ENCODE measurements at regions not wholly inside any gene's neighbourhood (a gene's known extent, or its start where the extent isn't known, plus 50 kb on each side); places are given as distances from the start of the nearest gene placed in this dataset.
"Not testable (repeated sequence)": the region's sequence is repeated elsewhere in the genome, so short reads cannot be mapped to it uniquely, and the experiment has no call there.

- Histone ChIP-seq H3K27me3 (ENCODE audit: control insufficient read depth, insufficient read depth, low read length) (no peaks in the 10 kb centered on the region), H3K4me3 (ENCODE audit: insufficient read depth, low read depth, low read length) (no peak overlapping the region), H3K36me3 (replicated peaks; ENCODE audit: control insufficient read depth, insufficient read depth, low read length) (no peaks in the 10 kb centered on the region)
- DNase-seq: no peak
Measured at GRCh38 chr4:103445377-103445776, 247.2 kb upstream of the CENPE start.

DNA sequence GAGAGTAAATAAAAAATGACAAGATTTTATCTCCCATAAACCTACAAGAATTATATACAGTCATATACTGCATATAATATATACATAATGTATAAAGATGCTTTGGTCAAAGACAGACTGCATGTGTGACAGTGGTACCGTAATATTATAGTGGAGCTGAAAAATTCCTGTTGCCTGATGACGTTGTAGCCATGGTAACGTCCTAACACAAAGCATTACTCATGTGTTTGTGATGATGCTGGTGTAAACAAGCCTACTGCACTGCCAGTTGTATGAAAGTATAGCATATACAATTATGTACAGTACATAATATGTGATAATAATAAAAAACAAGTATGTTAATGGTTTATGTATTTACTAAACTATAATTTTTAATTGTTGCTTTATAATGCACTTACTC is 245.2 kb upstream of the CENPE start:
- no peaks in the 10 kb centered on the region for H3K27me3 ChIP-seq (ENCODE audit: control insufficient read depth, insufficient read depth, low read length)
- no peaks in the 10 kb centered on the region for H3K36me3 ChIP-seq (replicated peaks; ENCODE audit: control insufficient read depth, insufficient read depth, low read length)

DNA sequence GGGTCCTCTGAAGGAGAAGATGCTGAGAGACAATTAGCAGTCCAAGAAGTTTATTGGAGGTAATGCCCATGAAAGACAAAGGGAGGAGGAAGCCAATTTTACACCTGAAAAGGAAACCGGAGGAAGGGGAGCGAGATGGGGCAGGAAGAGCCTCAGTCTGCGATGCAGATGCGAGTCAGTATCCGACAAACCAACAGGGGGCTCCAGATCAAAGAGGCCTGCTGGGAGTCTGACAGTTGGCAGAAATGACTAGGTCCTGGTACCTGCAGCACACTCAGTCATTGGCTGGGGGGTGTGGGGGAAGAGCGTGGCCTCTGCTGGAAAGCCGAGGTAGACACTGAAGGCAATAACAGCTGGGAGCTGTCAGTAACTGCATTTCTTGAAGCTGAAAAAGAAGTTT is 231.1 kb upstream of the CENPE start:
- Histone ChIP-seq H3K36me3 (replicated peaks; ENCODE audit: control insufficient read depth, insufficient read depth, low read length) (no peaks in the 10 kb centered on the region), H3K4me3 (ENCODE audit: insufficient read depth, low read depth, low read length) (no peak overlapping the region), H3K27me3 (ENCODE audit: control insufficient read depth, insufficient read depth, low read length) (no peaks in the 10 kb centered on the region)
- DNase-seq: peak; percentile 52

More for the DNA sequence above, 245.2 kb upstream of the CENPE start:
- no peak for DNase-seq
- H3K4me3 ChIP-seq (ENCODE audit: insufficient read depth, low read depth, low read length): no peak overlapping the region

DNA sequence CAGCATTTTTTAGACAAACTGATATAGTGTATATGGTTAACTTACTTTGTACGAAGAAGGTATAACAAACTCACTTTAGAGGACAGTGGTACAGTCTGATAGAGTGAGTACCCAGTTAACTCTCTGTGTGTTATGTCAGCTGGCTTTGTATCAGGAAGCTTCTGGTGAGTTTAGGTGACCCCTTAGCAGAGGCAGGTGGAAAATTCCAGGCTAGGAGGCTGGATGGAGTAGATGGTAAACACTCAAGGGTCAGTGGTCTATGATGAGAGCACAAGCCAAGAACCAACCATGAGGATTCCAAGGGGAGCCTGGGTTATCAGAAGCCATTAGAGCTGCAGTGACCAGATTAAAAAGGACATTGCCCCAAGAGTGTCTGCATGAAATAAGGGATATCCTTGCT is 227.3 kb upstream of the CENPE start:
- H3K27me3 ChIP-seq (ENCODE audit: control insufficient read depth, insufficient read depth, low read length): no peaks in the 10 kb centered on the region
- no peak for DNase-seq
- no peaks in the 10 kb centered on the region for H3K36me3 ChIP-seq (replicated peaks; ENCODE audit: control insufficient read depth, insufficient read depth, low read length)
- H3K4me3 ChIP-seq (ENCODE audit: insufficient read depth, low read depth, low read length): no peak overlapping the region

DNA sequence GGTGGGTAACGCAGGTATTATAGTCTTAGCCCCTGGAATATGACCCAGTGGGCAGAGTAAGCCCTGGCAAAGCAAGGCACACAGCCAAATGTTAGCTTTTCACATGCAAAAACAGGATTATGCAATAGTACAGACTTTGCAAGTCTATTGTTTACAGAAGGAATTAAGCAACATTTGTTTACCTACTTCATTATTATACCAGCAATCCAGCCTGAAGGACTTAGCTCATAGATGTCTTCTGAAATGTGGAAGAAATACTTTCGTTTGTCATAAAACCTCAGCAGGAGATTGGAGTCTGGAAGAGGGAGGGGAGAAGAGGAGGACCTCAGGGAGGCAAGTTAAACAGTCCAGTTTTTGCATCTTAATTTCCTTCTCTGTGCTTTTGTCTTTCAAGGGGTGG is 226.7 kb upstream of the CENPE start:
- no peaks in the 10 kb centered on the region for H3K27me3 ChIP-seq (ENCODE audit: control insufficient read depth, insufficient read depth, low read length)
- no peak overlapping the region for H3K4me3 ChIP-seq (ENCODE audit: insufficient read depth, low read depth, low read length)
- H3K36me3 ChIP-seq (replicated peaks; ENCODE audit: control insufficient read depth, insufficient read depth, low read length): no peaks in the 10 kb centered on the region
- peak; percentile 2 for DNase-seq

- H3K36me3 ChIP-seq (replicated peaks; ENCODE audit: control insufficient read depth, insufficient read depth, low read length): no peaks in the 10 kb centered on the region
Measured at GRCh38 chr4:103423261-103423660, 225.1 kb upstream of the CENPE start.

GRCh38 chr4:103422467-103423219 is 224.5 kb upstream of the CENPE start:
- no peaks in the 10 kb centered on the region for H3K36me3 ChIP-seq (replicated peaks; ENCODE audit: control insufficient read depth, insufficient read depth, low read length)
- no peak for DNase-seq
- no peaks in the 10 kb centered on the region for H3K27me3 ChIP-seq (ENCODE audit: control insufficient read depth, insufficient read depth, low read length)
- H3K4me3 ChIP-seq (ENCODE audit: insufficient read depth, low read depth, low read length): no peak overlapping the region

More at GRCh38 chr4:103423261-103423660, 225.1 kb upstream of the CENPE start:
- Histone ChIP-seq H3K4me3 (ENCODE audit: insufficient read depth, low read depth, low read length) (no peak overlapping the region), H3K27me3 (ENCODE audit: control insufficient read depth, insufficient read depth, low read length) (no peaks in the 10 kb centered on the region)
- DNase-seq: no peak

GRCh38 chr4:103415801-103416200 is 217.7 kb upstream of the CENPE start:
- H3K4me3 ChIP-seq (ENCODE audit: insufficient read depth, low read depth, low read length): no peak overlapping the region
- no peak for DNase-seq
- no peaks in the 10 kb centered on the region for H3K27me3 ChIP-seq (ENCODE audit: control insufficient read depth, insufficient read depth, low read length)
- H3K36me3 ChIP-seq (replicated peaks; ENCODE audit: control insufficient read depth, insufficient read depth, low read length): no peaks in the 10 kb centered on the region

DNA sequence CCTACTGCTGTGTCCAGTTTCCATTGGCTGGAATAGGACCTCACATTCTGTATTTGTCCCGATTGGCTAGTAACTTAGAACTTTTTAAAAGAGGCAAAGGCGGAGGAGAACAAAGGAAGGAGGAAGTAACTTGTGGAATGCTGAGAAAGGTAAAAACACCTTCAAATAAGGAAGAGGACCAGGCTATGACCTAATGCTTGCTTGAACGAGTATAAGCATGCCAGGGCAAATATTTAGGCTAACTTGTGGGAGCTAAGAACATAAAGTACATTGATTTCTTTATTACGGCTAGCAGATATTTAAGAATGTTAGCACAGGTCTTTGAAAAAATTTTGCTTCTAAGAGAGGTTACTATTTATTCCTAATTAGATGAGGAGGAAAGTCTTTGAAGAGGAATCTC is 214.5 kb upstream of the CENPE start:
- not testable (repeated sequence) for H3K27me3 ChIP-seq (ENCODE audit: control insufficient read depth, insufficient read depth, low read length); DNase-seq

GRCh38 chr4:103410386-103410785 is 212.2 kb upstream of the CENPE start:
- Histone ChIP-seq H3K36me3 (replicated peaks; ENCODE audit: control insufficient read depth, insufficient read depth, low read length) (no peaks in the 10 kb centered on the region), H3K4me3 (ENCODE audit: insufficient read depth, low read depth, low read length) (no peak overlapping the region), H3K27me3 (ENCODE audit: control insufficient read depth, insufficient read depth, low read length) (no peaks in the 10 kb centered on the region)
- DNase-seq: no peak

More for the DNA sequence above, 214.5 kb upstream of the CENPE start:
- not testable (repeated sequence) for H3K4me3 ChIP-seq (ENCODE audit: insufficient read depth, low read depth, low read length); H3K36me3 ChIP-seq (replicated peaks; ENCODE audit: control insufficient read depth, insufficient read depth, low read length)

DNA sequence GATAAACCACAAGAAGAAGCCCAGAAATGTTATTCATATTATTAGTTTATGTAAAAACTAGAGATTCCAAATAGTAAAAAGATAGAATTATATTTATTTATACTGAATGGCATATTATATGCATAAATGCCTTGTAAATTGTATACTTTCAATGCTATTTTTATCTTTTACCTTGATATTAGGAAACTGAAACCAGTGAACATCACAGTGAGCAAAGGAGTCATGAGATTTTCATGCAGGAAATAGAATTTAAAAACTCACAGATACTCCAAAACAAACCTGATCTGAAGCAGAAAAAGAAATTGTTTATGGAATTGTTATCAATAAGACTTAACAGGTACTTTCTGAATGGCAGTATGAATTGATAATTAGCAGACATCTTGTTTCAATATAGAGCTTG is 207.3 kb upstream of the CENPE start:
- DNase-seq: no peak
- Histone ChIP-seq H3K36me3 (replicated peaks; ENCODE audit: control insufficient read depth, insufficient read depth, low read length) (no peaks in the 10 kb centered on the region), H3K27me3 (ENCODE audit: control insufficient read depth, insufficient read depth, low read length) (no peaks in the 10 kb centered on the region), H3K4me3 (ENCODE audit: insufficient read depth, low read depth, low read length) (no peak overlapping the region)

DNA sequence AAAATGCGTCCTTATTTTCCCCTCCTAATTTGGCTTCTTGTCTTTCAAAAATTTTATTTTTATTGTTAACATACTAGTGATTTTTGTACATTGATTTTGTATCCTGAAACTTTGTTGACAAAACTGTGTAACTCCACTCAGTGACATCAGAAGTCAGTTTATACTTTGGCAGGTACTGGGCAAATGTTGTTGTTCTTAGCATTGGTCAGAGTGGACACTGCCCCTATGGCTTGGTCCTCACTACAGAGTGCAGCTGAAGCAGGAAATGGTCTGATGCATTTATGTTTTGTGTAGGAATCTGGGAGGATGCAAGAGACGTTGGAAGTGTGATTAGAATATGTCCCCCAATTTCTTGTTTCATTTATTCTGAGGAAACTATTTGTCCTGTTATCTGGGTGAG is 205.5 kb upstream of the CENPE start:
- no peak for DNase-seq
- H3K36me3 ChIP-seq (replicated peaks; ENCODE audit: control insufficient read depth, insufficient read depth, low read length): no peaks in the 10 kb centered on the region
- H3K27me3 ChIP-seq (ENCODE audit: control insufficient read depth, insufficient read depth, low read length): no peaks in the 10 kb centered on the region
- H3K4me3 ChIP-seq (ENCODE audit: insufficient read depth, low read depth, low read length): no peak overlapping the region

- H3K36me3 ChIP-seq (replicated peaks; ENCODE audit: control insufficient read depth, insufficient read depth, low read length): no peaks in the 10 kb centered on the region
- DNase-seq: no peak
- H3K4me3 ChIP-seq (ENCODE audit: insufficient read depth, low read depth, low read length): no peak overlapping the region
- no peaks in the 10 kb centered on the region for H3K27me3 ChIP-seq (ENCODE audit: control insufficient read depth, insufficient read depth, low read length)
Measured at GRCh38 chr4:103402198-103402597, 204.1 kb upstream of the CENPE start.

DNA sequence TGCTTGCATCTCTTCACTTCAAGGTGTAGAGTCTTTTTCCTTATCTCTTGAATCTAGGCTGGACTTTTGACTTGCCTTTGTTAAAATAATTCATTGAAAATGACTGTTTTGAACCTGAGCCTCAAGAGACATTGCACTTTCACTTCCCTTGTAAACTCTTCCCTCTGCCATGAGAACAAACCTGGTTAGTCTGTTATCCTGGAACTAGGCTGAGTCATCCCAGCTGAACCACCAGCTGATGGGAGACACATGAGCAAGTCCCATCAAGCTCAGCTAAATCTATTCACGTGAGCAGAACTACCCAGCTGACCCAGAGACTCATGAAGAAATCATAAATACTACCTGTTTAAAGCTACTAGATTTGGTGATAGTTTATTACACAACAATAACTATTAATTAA is 202.3 kb upstream of the CENPE start:
- no peaks in the 10 kb centered on the region for H3K36me3 ChIP-seq (replicated peaks; ENCODE audit: control insufficient read depth, insufficient read depth, low read length)
- DNase-seq: no peak
- H3K27me3 ChIP-seq (ENCODE audit: control insufficient read depth, insufficient read depth, low read length): no peaks in the 10 kb centered on the region
- no peak overlapping the region for H3K4me3 ChIP-seq (ENCODE audit: insufficient read depth, low read depth, low read length)

DNA sequence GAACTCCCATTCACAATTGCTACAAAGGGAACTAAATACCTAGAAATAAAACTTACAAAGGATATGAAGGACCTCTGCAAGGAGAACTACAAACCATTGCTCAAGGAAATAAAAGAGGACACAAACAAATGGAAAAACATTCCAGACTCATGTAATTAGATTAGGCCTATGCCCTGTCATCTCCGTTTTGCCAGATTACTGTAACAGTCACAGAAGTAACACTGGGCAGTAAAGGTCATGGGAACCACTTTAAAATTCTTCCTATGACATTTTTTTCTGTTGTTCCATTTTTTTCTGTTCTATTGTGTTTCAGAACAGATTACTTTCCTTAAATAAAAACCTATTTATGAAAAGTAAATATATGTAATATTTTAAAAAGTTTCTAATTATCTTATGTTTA is 199.4 kb upstream of the CENPE start:
- no peak overlapping the region for H3K4me3 ChIP-seq (ENCODE audit: insufficient read depth, low read depth, low read length)
- no peaks in the 10 kb centered on the region for H3K27me3 ChIP-seq (ENCODE audit: control insufficient read depth, insufficient read depth, low read length)
- H3K36me3 ChIP-seq (replicated peaks; ENCODE audit: control insufficient read depth, insufficient read depth, low read length): no peaks in the 10 kb centered on the region
- no peak for DNase-seq

DNA sequence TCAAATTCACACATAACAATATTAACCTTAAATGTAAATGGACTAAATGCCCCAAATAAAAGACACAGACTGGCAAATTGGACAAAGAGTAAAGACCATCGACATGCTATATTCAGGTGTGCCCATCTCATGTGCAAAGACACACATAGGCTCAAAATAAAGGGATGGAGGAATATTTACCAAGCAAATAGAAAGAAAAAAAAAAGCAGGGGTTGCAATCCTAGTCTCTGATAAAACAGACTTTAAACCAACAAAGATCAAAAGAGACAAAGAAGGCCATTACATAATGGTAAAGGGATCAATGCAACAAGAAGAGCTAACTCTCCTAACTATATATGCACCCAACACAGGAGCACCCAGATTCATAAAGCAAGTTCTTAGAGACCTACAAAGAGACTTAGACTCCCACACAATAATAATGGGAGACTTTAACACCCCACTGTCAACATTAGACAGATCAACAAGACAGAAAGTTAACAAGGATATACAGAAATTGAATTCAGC is 189.4 kb upstream of the CENPE start:
- H3K36me3 ChIP-seq (replicated peaks; ENCODE audit: control insufficient read depth, insufficient read depth, low read length); H3K4me3 ChIP-seq (ENCODE audit: insufficient read depth, low read depth, low read length); H3K27me3 ChIP-seq (ENCODE audit: control insufficient read depth, insufficient read depth, low read length); DNase-seq: not testable (repeated sequence)

Measured in H7 (cell line).